ENCODE measurements at regions not wholly inside any gene's neighbourhood (a gene's known extent, or its start where the extent isn't known, plus 50 kb on each side); places are given as distances from the start of the nearest gene placed in this dataset.

DNA sequence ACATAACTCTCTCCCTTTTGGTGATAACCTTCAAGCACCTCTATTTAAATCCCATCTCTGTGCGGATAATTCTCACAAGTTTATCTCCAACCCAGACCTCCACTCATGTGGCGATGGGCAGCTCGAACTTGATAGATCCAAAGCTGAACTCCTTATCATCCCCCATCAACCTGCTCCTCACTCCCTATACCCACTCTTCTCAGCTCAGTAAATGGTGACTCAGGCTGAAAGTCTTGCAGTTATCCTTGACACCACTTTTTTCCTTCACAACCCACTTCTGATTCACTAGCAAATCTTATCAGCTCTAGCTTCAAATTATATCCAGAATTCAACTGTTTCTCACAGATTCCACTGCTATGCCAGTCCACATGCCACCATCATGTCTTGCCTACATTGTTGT, 155.3 kb upstream of the STXBP5 start:
- WGBS, 2 donors, result 93 to 96% methylated on average over 3 of the region's 3 CpGs

GRCh38 chr6:147053311-147053921, 150.8 kb upstream of the STXBP5 start:
- WGBS, 2 donors, result 94 to 100% methylated on average over 2 of the region's 2 CpGs
- DNase-seq (ENCODE audit: low spot score in 2 of 2), result no peak
- TF ChIP-seq, protein P1, sequence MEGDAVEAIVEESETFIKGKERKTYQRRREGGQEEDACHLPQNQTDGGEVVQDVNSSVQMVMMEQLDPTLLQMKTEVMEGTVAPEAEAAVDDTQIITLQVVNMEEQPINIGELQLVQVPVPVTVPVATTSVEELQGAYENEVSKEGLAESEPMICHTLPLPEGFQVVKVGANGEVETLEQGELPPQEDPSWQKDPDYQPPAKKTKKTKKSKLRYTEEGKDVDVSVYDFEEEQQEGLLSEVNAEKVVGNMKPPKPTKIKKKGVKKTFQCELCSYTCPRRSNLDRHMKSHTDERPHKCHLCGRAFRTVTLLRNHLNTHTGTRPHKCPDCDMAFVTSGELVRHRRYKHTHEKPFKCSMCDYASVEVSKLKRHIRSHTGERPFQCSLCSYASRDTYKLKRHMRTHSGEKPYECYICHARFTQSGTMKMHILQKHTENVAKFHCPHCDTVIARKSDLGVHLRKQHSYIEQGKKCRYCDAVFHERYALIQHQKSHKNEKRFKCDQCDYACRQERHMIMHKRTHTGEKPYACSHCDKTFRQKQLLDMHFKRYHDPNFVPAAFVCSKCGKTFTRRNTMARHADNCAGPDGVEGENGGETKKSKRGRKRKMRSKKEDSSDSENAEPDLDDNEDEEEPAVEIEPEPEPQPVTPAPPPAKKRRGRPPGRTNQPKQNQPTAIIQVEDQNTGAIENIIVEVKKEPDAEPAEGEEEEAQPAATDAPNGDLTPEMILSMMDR (IDR thresholded peaks at IDR 0.05), result no peak
- no peak for TF ChIP-seq POLR2A (IDR thresholded peaks at IDR 0.05)
- TF ChIP-seq EP300 (IDR thresholded peaks at IDR 0.05), result no peak
- no peaks in the 10 kb centered on the region for H3K4me1 ChIP-seq
- H3K36me3 ChIP-seq, result no peaks in the 10 kb centered on the region
- no peak overlapping the region for H3K4me3 ChIP-seq
- no peaks in the 10 kb centered on the region for H3K27me3 ChIP-seq
- H3K9me3 ChIP-seq, result no peaks in the 10 kb centered on the region
- H3K27ac ChIP-seq, result no peak overlapping the region

More for the DNA sequence above, 155.3 kb upstream of the STXBP5 start:
- H3K27me3 ChIP-seq, result no peaks in the 10 kb centered on the region
- no peaks in the 10 kb centered on the region for H3K36me3 ChIP-seq
- H3K9me3 ChIP-seq, result peaks cover 0 to 5% (median 0%) of the 10 kb centered on the region in 4 donors
- DNase-seq (ENCODE audit: low spot score in 2 of 2), result no peak
- H3K4me1 ChIP-seq, result no peaks in the 10 kb centered on the region
- no peak overlapping the region for H3K4me3 ChIP-seq
- no peak overlapping the region for H3K27ac ChIP-seq
- TF ChIP-seq EP300 (IDR thresholded peaks at IDR 0.05), result no peak
- no peak for TF ChIP-seq POLR2A (IDR thresholded peaks at IDR 0.05)
- TF ChIP-seq, protein P1 (IDR thresholded peaks at IDR 0.05), result no peak

GRCh38 chr6:147054158-147054557, 150.1 kb upstream of the STXBP5 start:
- Histone ChIP-seq H3K9me3 (no peaks in the 10 kb centered on the region), H3K4me1 (no peaks in the 10 kb centered on the region), H3K27me3 (no peaks in the 10 kb centered on the region), H3K27ac (no peak overlapping the region), H3K36me3 (no peaks in the 10 kb centered on the region), H3K4me3 (no peak overlapping the region)
- no peak for DNase-seq (ENCODE audit: low spot score in 2 of 2)
- WGBS, 2 donors, result 83 to 86% methylated on average over 3 of the region's 3 CpGs
- TF ChIP-seq, protein P1 (IDR thresholded peaks at IDR 0.05), result no peak
- no peak for TF ChIP-seq POLR2A (IDR thresholded peaks at IDR 0.05)
- no peak for TF ChIP-seq EP300 (IDR thresholded peaks at IDR 0.05)

- WGBS, 2 donors, result 82 to 85% methylated on average over 3 of the region's 3 CpGs
- no peak for DNase-seq (ENCODE audit: low spot score in 2 of 2)
- TF ChIP-seq, protein P1 (IDR thresholded peaks at IDR 0.05), result no peak
- no peak for TF ChIP-seq POLR2A (IDR thresholded peaks at IDR 0.05)
- no peak for TF ChIP-seq EP300 (IDR thresholded peaks at IDR 0.05)
- Histone ChIP-seq H3K4me3 (no peak overlapping the region), H3K36me3 (no peaks in the 10 kb centered on the region), H3K27me3 (no peaks in the 10 kb centered on the region), H3K4me1 (no peaks in the 10 kb centered on the region), H3K9me3 (no peaks in the 10 kb centered on the region), H3K27ac (no peak overlapping the region)
Observed at GRCh38 chr6:147054871-147055270, 149.3 kb upstream of the STXBP5 start.

- Histone ChIP-seq H3K36me3 (no peaks in the 10 kb centered on the region), H3K27ac (no peak overlapping the region), H3K4me3 (no peak overlapping the region), H3K27me3 (no peaks in the 10 kb centered on the region), H3K9me3 (no peaks in the 10 kb centered on the region), H3K4me1 (no peaks in the 10 kb centered on the region)
- no peak for TF ChIP-seq EP300 (IDR thresholded peaks at IDR 0.05)
- TF ChIP-seq, protein P1 (IDR thresholded peaks at IDR 0.05), result no peak
- TF ChIP-seq POLR2A (IDR thresholded peaks at IDR 0.05), result no peak
- WGBS, 2 donors, result 82 to 84% methylated on average over 8 of the region's 8 CpGs
- DNase-seq (ENCODE audit: low spot score in 2 of 2), result no peak
Observed at GRCh38 chr6:147055821-147056392, 148.3 kb upstream of the STXBP5 start.
